GM06990 (cell line): ENCODE measurements at regions not wholly inside any gene's neighbourhood (a gene's known extent, or its start where the extent isn't known, plus 50 kb on each side); places are given as distances from the start of the nearest gene placed in this dataset.

Experiments used
- DNase-seq: peaks from one replicate; pipeline ENCODE4 v3.0.0-alpha.2; 2011; ENCODE audit not compliant: insufficient read length; ENCODE audit errors: extremely low read depth
- H3K27me3 ChIP-seq: replicated peaks from 2 replicates; pipeline ENCODE4 v1.6.0; 2011; ENCODE audit warnings: low read length; ENCODE audit not compliant: control insufficient read depth, insufficient read depth
- H3K36me3 ChIP-seq: 2 replicates; pipeline ENCODE4 v1.5.1; 2011; ENCODE audit warnings: low read length; ENCODE audit not compliant: control insufficient read depth, insufficient read depth
- H3K4me3 ChIP-seq: replicated peaks from 2 replicates; pipeline ENCODE4 v1.5.1; 2011; ENCODE audit warnings: low read depth, mild to moderate bottlenecking, control low read depth, low read length
- TF ChIP-seq, protein P1 (sequence below): IDR thresholded peaks from 2 replicates; pipeline ENCODE4 v1.5.1; 2011; ENCODE audit warnings: low read length, control low read depth, mild to moderate bottlenecking, inconsistent platforms; ENCODE audit not compliant: insufficient read depth, poor library complexity, severe bottlenecking

GRCh38 chr18:56003009-56003719 is 415.2 kb upstream of the TCF4 start:
- no peaks in the 10 kb centered on the region for H3K27me3 ChIP-seq

DNA sequence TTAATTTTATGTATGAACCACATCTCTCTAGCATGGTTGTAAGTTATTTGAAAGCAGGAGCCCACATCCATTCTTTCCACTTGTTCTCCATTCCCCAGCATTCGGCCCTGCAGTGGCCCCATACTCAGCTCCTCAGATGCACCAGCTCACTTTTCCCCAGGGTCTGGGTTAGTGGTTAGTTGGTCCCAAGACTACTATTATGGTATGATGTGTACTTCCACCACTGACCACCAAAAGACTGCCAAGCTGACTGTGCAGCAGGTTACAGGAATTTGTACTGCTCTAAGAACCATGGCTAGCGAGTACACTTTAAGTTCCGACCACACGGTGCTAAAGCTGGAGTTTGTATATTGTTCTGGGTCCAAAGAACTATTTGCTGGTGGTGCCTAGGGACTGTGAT is 413.6 kb upstream of the TCF4 start:
- DNase-seq = no peak
- no peaks in the 10 kb centered on the region for H3K36me3 ChIP-seq
- TF ChIP-seq, protein P1, sequence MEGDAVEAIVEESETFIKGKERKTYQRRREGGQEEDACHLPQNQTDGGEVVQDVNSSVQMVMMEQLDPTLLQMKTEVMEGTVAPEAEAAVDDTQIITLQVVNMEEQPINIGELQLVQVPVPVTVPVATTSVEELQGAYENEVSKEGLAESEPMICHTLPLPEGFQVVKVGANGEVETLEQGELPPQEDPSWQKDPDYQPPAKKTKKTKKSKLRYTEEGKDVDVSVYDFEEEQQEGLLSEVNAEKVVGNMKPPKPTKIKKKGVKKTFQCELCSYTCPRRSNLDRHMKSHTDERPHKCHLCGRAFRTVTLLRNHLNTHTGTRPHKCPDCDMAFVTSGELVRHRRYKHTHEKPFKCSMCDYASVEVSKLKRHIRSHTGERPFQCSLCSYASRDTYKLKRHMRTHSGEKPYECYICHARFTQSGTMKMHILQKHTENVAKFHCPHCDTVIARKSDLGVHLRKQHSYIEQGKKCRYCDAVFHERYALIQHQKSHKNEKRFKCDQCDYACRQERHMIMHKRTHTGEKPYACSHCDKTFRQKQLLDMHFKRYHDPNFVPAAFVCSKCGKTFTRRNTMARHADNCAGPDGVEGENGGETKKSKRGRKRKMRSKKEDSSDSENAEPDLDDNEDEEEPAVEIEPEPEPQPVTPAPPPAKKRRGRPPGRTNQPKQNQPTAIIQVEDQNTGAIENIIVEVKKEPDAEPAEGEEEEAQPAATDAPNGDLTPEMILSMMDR = no peak
- no peak overlapping the region for H3K4me3 ChIP-seq
- H3K27me3 ChIP-seq = no peaks in the 10 kb centered on the region

More at GRCh38 chr18:56003009-56003719, 415.2 kb upstream of the TCF4 start:
- DNase-seq = no peak
- Histone ChIP-seq H3K36me3 (no peaks in the 10 kb centered on the region), H3K4me3 (no peak overlapping the region)
- TF ChIP-seq, protein P1 = no peak

DNA sequence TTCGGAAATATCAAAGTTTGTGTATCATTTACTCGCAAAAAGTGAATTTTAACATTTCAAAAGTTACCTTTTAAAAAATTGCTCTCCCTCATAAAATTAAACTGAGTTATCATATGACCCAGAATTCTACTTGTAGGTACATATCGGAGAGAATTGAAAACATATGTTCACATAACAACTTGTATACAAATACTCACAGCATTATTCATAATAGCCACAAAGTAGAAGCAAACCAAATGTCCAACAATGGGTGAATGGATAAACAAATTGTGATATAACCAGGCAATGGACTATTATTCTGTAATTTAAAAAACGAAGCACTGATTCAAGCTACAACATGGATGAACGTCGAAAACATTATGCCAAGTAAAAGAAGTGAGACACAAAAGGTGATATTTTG is 412.0 kb upstream of the TCF4 start:
- no peaks in the 10 kb centered on the region for H3K36me3 ChIP-seq
- no peaks in the 10 kb centered on the region for H3K27me3 ChIP-seq
- no peak overlapping the region for H3K4me3 ChIP-seq
- TF ChIP-seq, protein P1 = no peak
- no peak for DNase-seq

DNA sequence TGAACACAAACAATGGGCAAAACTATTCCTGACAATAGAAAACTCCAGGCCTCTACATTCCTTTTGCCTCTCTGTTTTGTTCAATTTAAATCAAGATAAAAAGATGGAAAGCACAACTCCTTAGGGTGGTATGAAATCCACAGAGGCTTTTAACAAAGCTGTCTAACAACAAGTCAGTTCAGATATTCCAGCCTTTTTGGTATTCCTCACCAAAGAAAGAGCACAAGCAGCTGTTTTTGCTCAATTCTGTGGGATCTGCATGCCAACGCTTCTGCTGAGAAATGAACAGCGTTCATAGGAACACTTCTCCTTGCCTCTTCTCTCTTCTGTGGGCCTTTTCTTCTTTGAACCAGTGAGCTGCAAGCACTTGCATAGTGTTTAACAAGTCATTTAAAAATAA is 411.6 kb upstream of the TCF4 start:
- DNase-seq = no peak
- Histone ChIP-seq H3K4me3 (no peak overlapping the region), H3K36me3 (no peaks in the 10 kb centered on the region), H3K27me3 (no peaks in the 10 kb centered on the region)
- TF ChIP-seq, protein P1 = no peak

DNA sequence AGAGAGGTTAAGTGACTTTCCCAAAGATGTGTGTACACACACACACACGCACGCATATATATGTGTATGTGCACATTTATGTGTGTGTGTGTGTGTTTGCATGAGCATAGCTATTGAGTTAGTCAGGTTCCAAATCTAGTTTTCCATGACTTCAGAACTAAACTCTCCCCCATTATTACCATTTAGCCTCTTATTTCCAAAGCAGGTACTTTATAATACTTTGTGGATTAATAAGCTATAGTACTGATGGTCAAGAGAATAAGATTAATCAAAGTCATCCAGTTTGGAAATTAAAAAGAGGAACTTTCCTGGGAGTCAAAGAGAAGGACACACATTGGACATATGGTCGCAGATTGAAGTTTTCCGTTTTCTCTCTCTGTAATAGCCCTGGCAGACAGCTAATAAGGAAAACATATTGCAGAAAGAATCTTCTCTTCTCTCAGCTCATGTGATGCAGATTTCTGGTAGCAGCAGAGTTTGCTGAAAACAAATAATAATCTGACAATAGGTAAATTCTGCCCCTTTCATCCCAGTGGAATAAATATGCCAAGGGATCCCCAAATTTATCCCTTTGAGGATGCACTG is 410.9 kb upstream of the TCF4 start:
- DNase-seq = no peak
- Histone ChIP-seq H3K27me3 (no peaks in the 10 kb centered on the region), H3K36me3 (no peaks in the 10 kb centered on the region), H3K4me3 (no peak overlapping the region)
- TF ChIP-seq, protein P1 = no peak
